Liver (tissue), 8 donors: ENCODE measurements at regions not wholly inside any gene's neighbourhood (a gene's known extent, or its start where the extent isn't known, plus 50 kb on each side); places are given as distances from the start of the nearest gene placed in this dataset.

Source experiments
- DNase-seq: peaks from one replicate; pipeline ENCODE4 v3.0.0-alpha.2; 2017; ENCODE audit warnings: low spot score
- H3K27ac ChIP-seq, 2 donors: one replicate each; pipeline ENCODE4 v1.7.0; 2013; ENCODE audit warnings: inconsistent platforms in 2 of 2, low read length in 2 of 2, control low read depth in 1 of 2, low read depth in 1 of 2, mild to moderate bottlenecking in 1 of 2
- H3K27me3 ChIP-seq, 4 donors: one replicate each; pipeline versions ENCODE4 v1.6.1 to v1.7.0; 2013; ENCODE audit warnings: low read length in 3 of 4, inconsistent platforms in 1 of 4, mild to moderate bottlenecking in 1 of 4, moderate library complexity in 1 of 4; ENCODE audit not compliant: control insufficient read depth in 4 of 4, insufficient read depth in 4 of 4
- H3K36me3 ChIP-seq, 4 donors: one replicate each; pipeline versions ENCODE4 v1.6.1 to v1.7.0; 2013; ENCODE audit warnings: low read length in 3 of 4, mild to moderate bottlenecking in 3 of 4, low read depth in 1 of 4, moderate library complexity in 1 of 4; ENCODE audit not compliant: control insufficient read depth in 4 of 4, insufficient read depth in 3 of 4
- H3K4me1 ChIP-seq, 4 donors: one replicate each; pipeline versions ENCODE4 v1.6.1 to v1.7.0; 2013; ENCODE audit warnings: low read length in 3 of 4, mild to moderate bottlenecking in 3 of 4, moderate library complexity in 1 of 4; ENCODE audit not compliant: control insufficient read depth in 4 of 4, insufficient read depth in 4 of 4
- H3K4me3 ChIP-seq, 3 donors: one replicate each; pipeline versions ENCODE4 v1.6.1 to v1.7.0; 2013; ENCODE audit warnings: low read length in 3 of 3, control low read depth in 1 of 3, low read depth in 1 of 3, mild to moderate bottlenecking in 1 of 3
- H3K9ac ChIP-seq, 2 donors: one replicate each; pipeline ENCODE4 v1.7.0; 2013; ENCODE audit warnings: low read length in 2 of 2, mild to moderate bottlenecking in 2 of 2, moderate library complexity in 2 of 2, control low read depth in 1 of 2, low read depth in 1 of 2
- H3K9me3 ChIP-seq, 4 donors: one replicate each; pipeline versions ENCODE4 v1.6.1 to v1.7.0; 2013; ENCODE audit warnings: low read length in 3 of 4; ENCODE audit not compliant: control insufficient read depth in 4 of 4
- CTCF ChIP-seq: fragments of 150-350 bp; IDR thresholded peaks from 2 replicates; pipeline ENCODE4 v1.5.1; 2017; ENCODE audit warnings: improper control_type of control experiment, low read depth, low read length; ENCODE audit not compliant: missing input control
- EGR1 ChIP-seq, 2 donors: IDR thresholded peaks; 2 replicates each; pipeline ENCODE4 v1.6.1; 2016 to 2018; ENCODE audit warnings: antibody characterized with exemption in 2 of 2, low read depth in 2 of 2
- FOXA1 ChIP-seq: IDR thresholded peaks from 2 replicates; pipeline ENCODE4 v1.6.1; 2016; ENCODE audit warnings: antibody characterized with exemption
- GABPA ChIP-seq, 2 donors: IDR thresholded peaks in 1 of 2; conservative IDR thresholded peaks in 1 of 2; 2 replicates each; pipeline ENCODE4 v1.6.1; 2016; ENCODE audit warnings: antibody characterized with exemption in 2 of 2, mild to moderate bottlenecking in 1 of 2, moderate library complexity in 1 of 2
- HNF4A ChIP-seq, 2 donors: conservative IDR thresholded peaks; 2 replicates each; pipeline ENCODE4 v1.6.1; 2016; ENCODE audit warnings: antibody characterized with exemption in 2 of 2, mild to moderate bottlenecking in 2 of 2
- HNF4G ChIP-seq: IDR thresholded peaks from 2 replicates; pipeline ENCODE4 v1.6.1; 2016; ENCODE audit warnings: antibody characterized with exemption
- JUND ChIP-seq, 2 donors: IDR thresholded peaks; 2 replicates each; pipeline ENCODE4 v1.6.1; 2016; ENCODE audit warnings: antibody characterized with exemption in 2 of 2
- NR2F2 ChIP-seq: IDR thresholded peaks from 2 replicates; pipeline ENCODE4 v1.6.1; 2016; ENCODE audit warnings: antibody characterized with exemption
- RAD21 ChIP-seq, 2 donors: IDR thresholded peaks; 2 replicates each; pipeline ENCODE4 v1.6.1; 2016; ENCODE audit warnings: antibody characterized with exemption in 2 of 2, mild to moderate bottlenecking in 2 of 2
- RXRA ChIP-seq, 2 donors: IDR thresholded peaks; 2 replicates each; pipeline ENCODE4 v1.6.1; 2017 to 2018; ENCODE audit warnings: antibody characterized with exemption in 2 of 2, mild to moderate bottlenecking in 1 of 2
- SP1 ChIP-seq: IDR thresholded peaks from 2 replicates; pipeline ENCODE4 v1.6.1; 2018; ENCODE audit warnings: antibody characterized with exemption, mild to moderate bottlenecking
- TAF1 ChIP-seq: conservative IDR thresholded peaks from 2 replicates; pipeline ENCODE4 v1.6.1; 2016; ENCODE audit warnings: antibody characterized with exemption, mild to moderate bottlenecking
- YY1 ChIP-seq: IDR thresholded peaks from 2 replicates; pipeline ENCODE4 v1.6.1; 2016; ENCODE audit warnings: antibody characterized with exemption, mild to moderate bottlenecking
- WGBS: extraction: QIAGEN DNeasy Blood & Tissue Kit; methylation state at CpG from one replicate; pipeline ENCODE4 v1.1.7; 2013; 5-methylcytosine and 5-hydroxymethylcytosine counted together
- TF ChIP-seq, protein P1 (sequence below): IDR thresholded peaks from 2 replicates; pipeline ENCODE4 v1.6.1; 2016; ENCODE audit warnings: antibody characterized with exemption
- TF ChIP-seq, protein P2 (sequence below): IDR thresholded peaks from 2 replicates; pipeline ENCODE4 v1.6.1; 2016; ENCODE audit warnings: antibody characterized with exemption
- TF ChIP-seq, protein P3 (sequence below): IDR thresholded peaks from 2 replicates; pipeline ENCODE4 v1.6.1; 2016; ENCODE audit warnings: antibody characterized with exemption, mild to moderate bottlenecking
- donor health status: healthy.
- donor health status: healthy.
- donor health status: healthy.
- donor health status: healthy.
- donor health status: healthy.

GRCh38 chr3:28673446-28673845 is 324.8 kb upstream of the AZI2 start:
- H3K4me1 ChIP-seq = peaks cover 0 to under 1% (median 0%) of the 10 kb centered on the region in 4 donors
- DNase-seq = no peak
- no peaks in the 10 kb centered on the region for H3K36me3 ChIP-seq
- WGBS = 87% methylated on average over 3 of the region's 3 CpGs
- H3K9ac ChIP-seq = no peak overlapping the region
- no peak for TF ChIP-seq EGR1 (IDR thresholded peaks at IDR 0.05; ENCODE audit: low read depth in 2 of 2)
- no peak for TF ChIP-seq SP1
- TF ChIP-seq GABPA (IDR thresholded peaks at IDR 0.05 in 1 of 2, conservative IDR thresholded peaks at IDR 0.05 in 1 of 2) = no peak
- TF ChIP-seq YY1 = no peak
- TF ChIP-seq RAD21 (IDR thresholded peaks at IDR 0.05) = no peak
- TF ChIP-seq, protein P1, sequence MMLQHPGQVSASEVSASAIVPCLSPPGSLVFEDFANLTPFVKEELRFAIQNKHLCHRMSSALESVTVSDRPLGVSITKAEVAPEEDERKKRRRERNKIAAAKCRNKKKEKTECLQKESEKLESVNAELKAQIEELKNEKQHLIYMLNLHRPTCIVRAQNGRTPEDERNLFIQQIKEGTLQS = no peak
- no peak for TF ChIP-seq FOXA1
- no peak for TF ChIP-seq TAF1
- no peak for TF ChIP-seq HNF4A (conservative IDR thresholded peaks at IDR 0.05)
- no peak overlapping the region for H3K4me3 ChIP-seq
- H3K9me3 ChIP-seq = no peaks in the 10 kb centered on the region
- no peaks in the 10 kb centered on the region for H3K27me3 ChIP-seq
- H3K27ac ChIP-seq = no peak overlapping the region

DNA sequence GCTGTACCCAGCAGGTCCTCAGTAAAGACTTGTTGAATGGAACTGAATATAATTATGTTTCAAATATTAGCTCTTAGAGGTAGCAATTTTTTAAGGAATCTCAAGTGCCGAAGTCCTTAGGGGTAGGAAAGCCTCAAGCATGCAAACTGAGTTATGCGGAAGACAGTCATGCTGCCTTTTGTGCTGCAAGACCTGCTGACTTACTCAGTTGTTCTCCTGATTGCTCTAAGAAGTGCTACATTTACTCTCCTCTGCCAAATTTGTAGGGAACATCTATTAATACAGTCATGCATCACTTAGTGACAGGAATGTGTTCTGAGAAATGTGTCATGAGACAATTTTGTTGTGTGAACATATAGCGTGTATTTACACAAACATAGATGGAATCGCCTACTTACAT is 325.6 kb upstream of the AZI2 start:
- TF ChIP-seq HNF4A (conservative IDR thresholded peaks at IDR 0.05) (no peak), TAF1 (no peak), HNF4G (no peak), NR2F2 (no peak), JUND (IDR thresholded peaks at IDR 0.05) (no peak), RXRA (IDR thresholded peaks at IDR 0.05) (no peak), CTCF (no peak), RAD21 (IDR thresholded peaks at IDR 0.05) (no peak), SP1 (no peak)
- TF ChIP-seq, protein P2, sequence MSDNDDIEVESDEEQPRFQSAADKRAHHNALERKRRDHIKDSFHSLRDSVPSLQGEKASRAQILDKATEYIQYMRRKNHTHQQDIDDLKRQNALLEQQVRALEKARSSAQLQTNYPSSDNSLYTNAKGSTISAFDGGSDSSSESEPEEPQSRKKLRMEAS = no peak
- TF ChIP-seq, protein P1 = no peak
- TF ChIP-seq, protein P3, sequence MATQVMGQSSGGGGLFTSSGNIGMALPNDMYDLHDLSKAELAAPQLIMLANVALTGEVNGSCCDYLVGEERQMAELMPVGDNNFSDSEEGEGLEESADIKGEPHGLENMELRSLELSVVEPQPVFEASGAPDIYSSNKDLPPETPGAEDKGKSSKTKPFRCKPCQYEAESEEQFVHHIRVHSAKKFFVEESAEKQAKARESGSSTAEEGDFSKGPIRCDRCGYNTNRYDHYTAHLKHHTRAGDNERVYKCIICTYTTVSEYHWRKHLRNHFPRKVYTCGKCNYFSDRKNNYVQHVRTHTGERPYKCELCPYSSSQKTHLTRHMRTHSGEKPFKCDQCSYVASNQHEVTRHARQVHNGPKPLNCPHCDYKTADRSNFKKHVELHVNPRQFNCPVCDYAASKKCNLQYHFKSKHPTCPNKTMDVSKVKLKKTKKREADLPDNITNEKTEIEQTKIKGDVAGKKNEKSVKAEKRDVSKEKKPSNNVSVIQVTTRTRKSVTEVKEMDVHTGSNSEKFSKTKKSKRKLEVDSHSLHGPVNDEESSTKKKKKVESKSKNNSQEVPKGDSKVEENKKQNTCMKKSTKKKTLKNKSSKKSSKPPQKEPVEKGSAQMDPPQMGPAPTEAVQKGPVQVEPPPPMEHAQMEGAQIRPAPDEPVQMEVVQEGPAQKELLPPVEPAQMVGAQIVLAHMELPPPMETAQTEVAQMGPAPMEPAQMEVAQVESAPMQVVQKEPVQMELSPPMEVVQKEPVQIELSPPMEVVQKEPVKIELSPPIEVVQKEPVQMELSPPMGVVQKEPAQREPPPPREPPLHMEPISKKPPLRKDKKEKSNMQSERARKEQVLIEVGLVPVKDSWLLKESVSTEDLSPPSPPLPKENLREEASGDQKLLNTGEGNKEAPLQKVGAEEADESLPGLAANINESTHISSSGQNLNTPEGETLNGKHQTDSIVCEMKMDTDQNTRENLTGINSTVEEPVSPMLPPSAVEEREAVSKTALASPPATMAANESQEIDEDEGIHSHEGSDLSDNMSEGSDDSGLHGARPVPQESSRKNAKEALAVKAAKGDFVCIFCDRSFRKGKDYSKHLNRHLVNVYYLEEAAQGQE = no peak
- Histone ChIP-seq H3K27ac (no peak overlapping the region), H3K4me3 (no peak overlapping the region), H3K36me3 (no peaks in the 10 kb centered on the region), H3K9me3 (no peaks in the 10 kb centered on the region), H3K27me3 (no peaks in the 10 kb centered on the region), H3K9ac (no peak overlapping the region), H3K4me1 (no peaks in the 10 kb centered on the region)
- WGBS = 97% methylated on average over 4 of the region's 4 CpGs
- DNase-seq = no peak
